Spinal cord (tissue), 9 donors: ENCODE measurements at regions not wholly inside any gene's neighbourhood (a gene's known extent, or its start where the extent isn't known, plus 50 kb on each side); places are given as distances from the start of the nearest gene placed in this dataset.
A peak's percentile ranks its signal among the peaks of the same experiment; 100 is the strongest.

ENCODE experiments used
- DNase-seq, 6 donors: peaks; one replicate each; pipeline versions ENCODE4 v3.0.0 to v3.0.0-alpha.2; 2013 to 2015; ENCODE audit warnings: low spot score in 6 of 6, low read depth in 4 of 6
- H3K27ac ChIP-seq: one replicate; pipeline ENCODE4 v1.5.1; 2013; ENCODE audit warnings: low read depth, low read length, control low read depth
- H3K27me3 ChIP-seq: one replicate; pipeline ENCODE4 v1.6.1; 2013; ENCODE audit warnings: low read length; ENCODE audit not compliant: control insufficient read depth, insufficient read depth
- H3K36me3 ChIP-seq: one replicate; pipeline ENCODE4 v1.6.1; 2013; ENCODE audit warnings: low read length; ENCODE audit not compliant: control insufficient read depth, insufficient read depth
- H3K4me1 ChIP-seq: one replicate; pipeline ENCODE4 v1.6.1; 2013; ENCODE audit warnings: low read length; ENCODE audit not compliant: control insufficient read depth, insufficient read depth
- H3K4me3 ChIP-seq: one replicate; pipeline ENCODE4 v1.5.1; 2013; ENCODE audit warnings: low read depth, low read length, control low read depth
- H3K9me3 ChIP-seq: one replicate; pipeline ENCODE4 v1.6.1; 2013; ENCODE audit warnings: low read length; ENCODE audit not compliant: control insufficient read depth, insufficient read depth
- WGBS: methylation state at CpG from one replicate; pipeline ENCODE4 v1.1.5; 2013; ENCODE audit warnings: missing lambda C conversion rate; ENCODE audit not compliant: insufficient coverage; 5-methylcytosine and 5-hydroxymethylcytosine counted together
- donor health status: healthy.

GRCh38 chr18:78191276-78191675 lies 788.3 kb upstream of the SALL3 start:
- peak in 2 of 6 donors; percentile 8 to 80 for DNase-seq

GRCh38 chr18:78192054-78192453 lies 787.6 kb upstream of the SALL3 start:
- 33% methylated on average over 1 of the region's 1 CpG for WGBS
- Histone ChIP-seq H3K4me1 (no peaks in the 10 kb centered on the region), H3K27me3 (no peaks in the 10 kb centered on the region), H3K36me3 (no peaks in the 10 kb centered on the region), H3K27ac (no peak overlapping the region), H3K9me3 (no peaks in the 10 kb centered on the region), H3K4me3 (no peak overlapping the region)
- peak in 3 of 6 donors; percentile 20 to 68 (median 41) for DNase-seq

More at GRCh38 chr18:78191276-78191675, 788.3 kb upstream of the SALL3 start:
- H3K9me3 ChIP-seq, result no peaks in the 10 kb centered on the region
- no peak overlapping the region for H3K4me3 ChIP-seq
- no peaks in the 10 kb centered on the region for H3K27me3 ChIP-seq
- 20% methylated on average over 1 of the region's 4 CpGs for WGBS
- H3K27ac ChIP-seq, result no peak overlapping the region
- no peaks in the 10 kb centered on the region for H3K4me1 ChIP-seq
- H3K36me3 ChIP-seq, result no peaks in the 10 kb centered on the region

GRCh38 chr18:78196280-78196679 lies 783.3 kb upstream of the SALL3 start:
- Histone ChIP-seq H3K27ac (no peak overlapping the region), H3K4me1 (no peaks in the 10 kb centered on the region), H3K27me3 (no peaks in the 10 kb centered on the region), H3K9me3 (no peaks in the 10 kb centered on the region), H3K4me3 (no peak overlapping the region), H3K36me3 (no peaks in the 10 kb centered on the region)
- 80% methylated on average over 1 of the region's 2 CpGs for WGBS
- DNase-seq, result no peak

GRCh38 chr18:78199002-78199401 lies 780.6 kb upstream of the SALL3 start:
- H3K9me3 ChIP-seq, result no peaks in the 10 kb centered on the region
- H3K4me3 ChIP-seq, result no peak overlapping the region
- no peak for DNase-seq
- H3K36me3 ChIP-seq, result no peaks in the 10 kb centered on the region
- no peak overlapping the region for H3K27ac ChIP-seq
- H3K27me3 ChIP-seq, result no peaks in the 10 kb centered on the region
- no peaks in the 10 kb centered on the region for H3K4me1 ChIP-seq
- 92% methylated on average over 2 of the region's 5 CpGs for WGBS

- H3K36me3 ChIP-seq, result no peaks in the 10 kb centered on the region
- DNase-seq, result no peak
- 83% methylated on average over 1 of the region's 4 CpGs for WGBS
Measured at GRCh38 chr18:78199611-78200010, 780.0 kb upstream of the SALL3 start.

GRCh38 chr18:78207942-78208341 lies 771.7 kb upstream of the SALL3 start:
- no peaks in the 10 kb centered on the region for H3K36me3 ChIP-seq
- H3K4me1 ChIP-seq, result peaks cover 4% of the 10 kb centered on the region
- no peaks in the 10 kb centered on the region for H3K9me3 ChIP-seq
- no peaks in the 10 kb centered on the region for H3K27me3 ChIP-seq
- peak in 2 of 6 donors; percentile 18 to 60 for DNase-seq
- H3K27ac ChIP-seq, result no peak overlapping the region
- no peak overlapping the region for H3K4me3 ChIP-seq
- 41% methylated on average over 5 of the region's 10 CpGs for WGBS

More at GRCh38 chr18:78199611-78200010, 780.0 kb upstream of the SALL3 start:
- Histone ChIP-seq H3K9me3 (no peaks in the 10 kb centered on the region), H3K4me3 (no peak overlapping the region), H3K4me1 (no peaks in the 10 kb centered on the region), H3K27ac (no peak overlapping the region), H3K27me3 (no peaks in the 10 kb centered on the region)

- Histone ChIP-seq H3K4me3 (no peak overlapping the region), H3K27me3 (no peaks in the 10 kb centered on the region), H3K9me3 (no peaks in the 10 kb centered on the region), H3K4me1 (peaks cover 4% of the 10 kb centered on the region), H3K36me3 (no peaks in the 10 kb centered on the region), H3K27ac (no peak overlapping the region)
- DNase-seq, result peak in 1 of 6 donors; percentile 34
- no CpG with 5 or more reads among the region's 2 CpGs for WGBS
Measured at GRCh38 chr18:78208461-78208860, 771.2 kb upstream of the SALL3 start.

GRCh38 chr18:78213361-78213994 lies 766.1 kb upstream of the SALL3 start:
- 83% methylated on average over 11 of the region's 15 CpGs for WGBS
- Histone ChIP-seq H3K36me3 (no peaks in the 10 kb centered on the region), H3K9me3 (no peaks in the 10 kb centered on the region), H3K27me3 (no peaks in the 10 kb centered on the region), H3K4me3 (no peak overlapping the region), H3K4me1 (no peaks in the 10 kb centered on the region), H3K27ac (no peak overlapping the region)
- DNase-seq, result peak in 1 of 6 donors; percentile 46

DNA sequence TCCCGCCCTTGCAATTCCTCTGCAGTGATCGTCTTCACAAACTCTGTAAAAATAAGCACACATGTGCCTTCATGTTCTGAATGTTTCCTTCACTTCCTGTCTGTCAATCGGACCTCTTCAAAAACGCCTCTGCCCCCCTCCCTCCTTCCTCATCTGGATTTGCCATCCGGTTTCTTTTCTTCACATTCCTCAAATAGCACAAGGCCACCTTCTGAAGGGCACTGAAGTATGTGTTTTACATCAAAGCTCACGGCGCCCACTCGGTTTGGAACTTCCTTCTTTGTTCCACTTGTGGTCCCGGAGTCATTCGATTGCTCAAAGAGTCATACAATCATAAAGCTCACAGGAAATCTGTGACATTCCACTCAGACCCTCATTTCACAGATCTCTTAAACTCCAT lies 758.1 kb upstream of the SALL3 start:
- 78% methylated on average over 10 of the region's 10 CpGs for WGBS
- H3K27ac ChIP-seq, result no peak overlapping the region
- no peaks in the 10 kb centered on the region for H3K36me3 ChIP-seq
- no peak for DNase-seq
- no peak overlapping the region for H3K4me3 ChIP-seq
- H3K27me3 ChIP-seq, result no peaks in the 10 kb centered on the region
- H3K9me3 ChIP-seq, result no peaks in the 10 kb centered on the region
- H3K4me1 ChIP-seq, result no peaks in the 10 kb centered on the region

DNA sequence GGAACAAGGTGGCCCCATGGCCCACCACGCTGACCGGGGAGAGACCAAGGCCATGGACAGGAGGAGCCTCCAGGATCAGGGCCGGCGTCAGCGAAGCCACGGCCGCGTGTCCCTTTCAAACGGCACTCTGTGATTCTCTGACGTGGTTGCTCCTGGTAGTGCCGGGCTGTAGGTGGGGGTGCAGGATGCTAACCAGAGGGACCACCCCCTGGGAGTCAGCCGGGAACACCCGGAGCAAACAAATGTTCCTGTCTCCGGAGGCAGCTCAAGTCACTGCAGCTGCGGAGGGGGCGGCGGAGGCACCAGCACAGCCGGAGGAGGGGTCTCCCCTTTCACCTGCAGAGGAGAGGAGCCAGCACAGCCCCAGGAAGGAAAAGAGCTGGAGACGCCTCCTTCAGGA lies 750.6 kb upstream of the SALL3 start:
- H3K9me3 ChIP-seq, result no peaks in the 10 kb centered on the region
- H3K36me3 ChIP-seq, result no peaks in the 10 kb centered on the region
- no peak overlapping the region for H3K27ac ChIP-seq
- H3K27me3 ChIP-seq, result no peaks in the 10 kb centered on the region
- peaks cover 5% of the 10 kb centered on the region for H3K4me1 ChIP-seq
- no peak overlapping the region for H3K4me3 ChIP-seq
- DNase-seq, result no peak
- 70% methylated on average over 15 of the region's 19 CpGs for WGBS
